WTC11 (cell line): ENCODE measurements at regions not wholly inside any gene's neighbourhood (a gene's known extent, or its start where the extent isn't known, plus 50 kb on each side); places are given as distances from the start of the nearest gene placed in this dataset.

Experiments used
- ATAC-seq: fragments of 200-7000 bp; cut with Tn5 transposase; 2 replicates; pipeline ENCODE4 v1.10.0; 2021; ENCODE audit warnings: mild to moderate bottlenecking, moderate library complexity
- CTCF ChIA-PET: fragments of 300-600 bp; sonication (Branson Sonifier 250); formaldehyde crosslinking; loops from one replicate; lab custom pipeline; 2021; ENCODE audit warnings: antibody characterized with exemption; lab: Charles Lee
- POLR2A ChIA-PET: fragments of 350-600 bp; sonication (Branson Sonifier 250); formaldehyde crosslinking; loops from one replicate; lab custom pipeline; 2021; ENCODE audit warnings: antibody characterized with exemption; lab: Charles Lee
- DNase-seq: peaks from one replicate; pipeline ENCODE4 v3.0.0; 2021; ENCODE audit warnings: low spot score
- H3K27ac Mint-ChIP-seq: 2 replicates; pipeline ENCODE4 v1.8.0; 2021; ENCODE audit warnings: mixed read lengths
- H3K27me3 Mint-ChIP-seq: 2 replicates; pipeline ENCODE4 v1.8.0; 2021; ENCODE audit warnings: low read depth, mild to moderate bottlenecking, moderate library complexity, mixed read lengths
- H3K36me3 Mint-ChIP-seq: 2 replicates; pipeline ENCODE4 v1.8.0; 2021; ENCODE audit warnings: mixed read lengths
- H3K4me1 Mint-ChIP-seq: 2 replicates; pipeline ENCODE4 v1.8.0; 2022; ENCODE audit warnings: mixed read lengths
- H3K4me3 Mint-ChIP-seq: 2 replicates; pipeline ENCODE4 v1.8.0; 2021; ENCODE audit warnings: mild to moderate bottlenecking, moderate library complexity, mixed read lengths
- H3K9me3 Mint-ChIP-seq: 2 replicates; pipeline ENCODE4 v1.8.0; 2021; ENCODE audit warnings: mixed read lengths
- ATF1 ChIP-seq: sonication (generic); formaldehyde crosslinking; IDR thresholded peaks from 2 replicates; pipeline ENCODE4 v1.8.1; 2023; ENCODE audit warnings: mild to moderate bottlenecking, moderate library complexity, missing genetic modification reagents
- ETV6 ChIP-seq: sonication (generic); formaldehyde crosslinking; IDR thresholded peaks from 2 replicates; pipeline ENCODE4 v1.8.1; 2022; ENCODE audit warnings: mild to moderate bottlenecking, missing genetic modification reagents
- FOXP1 ChIP-seq: sonication (generic); formaldehyde crosslinking; IDR thresholded peaks from 2 replicates; pipeline ENCODE4 v1.8.0; 2022; ENCODE audit warnings: missing genetic modification reagents, mild to moderate bottlenecking, moderate library complexity, borderline replicate concordance
- NFATC4 ChIP-seq: fragments of 250-450 bp; sonication (Bioruptor Pico); IDR thresholded peaks from 2 replicates; pipeline ENCODE4 v1.9.0; 2021; ENCODE audit warnings: mild to moderate bottlenecking
- PRRX2 ChIP-seq: fragments of 250-450 bp; sonication (Bioruptor Pico); IDR thresholded peaks from 2 replicates; pipeline ENCODE4 v1.8.0; 2021; ENCODE audit warnings: mild to moderate bottlenecking
- SMAD4 ChIP-seq: sonication (generic); formaldehyde crosslinking; IDR thresholded peaks from 2 replicates; pipeline ENCODE4 v1.8.0; 2022; ENCODE audit warnings: mild to moderate bottlenecking, missing genetic modification reagents
- SOX15 ChIP-seq: fragments of 250-450 bp; sonication (Bioruptor Pico); IDR thresholded peaks from 2 replicates; pipeline ENCODE4 v1.9.0; 2021; ENCODE audit warnings: mild to moderate bottlenecking
- ZNF219 ChIP-seq: sonication (generic); formaldehyde crosslinking; IDR thresholded peaks from 2 replicates; pipeline ENCODE4 v1.8.0; 2023; ENCODE audit warnings: missing genetic modification reagents, mild to moderate bottlenecking, borderline replicate concordance
- TF ChIP-seq, protein P1 (sequence below): sonication (generic); formaldehyde crosslinking; IDR thresholded peaks from 2 replicates; pipeline ENCODE4 v1.8.0; 2022; ENCODE audit warnings: mild to moderate bottlenecking, missing genetic modification reagents
- TF ChIP-seq, protein P2 (sequence below): sonication (generic); formaldehyde crosslinking; IDR thresholded peaks from 2 replicates; pipeline ENCODE4 v1.8.1; 2023; ENCODE audit warnings: mild to moderate bottlenecking, missing genetic modification reagents, moderate library complexity
- TF ChIP-seq, protein P3 (sequence below): fragments of 250-450 bp; sonication (Bioruptor Pico); IDR thresholded peaks from 2 replicates; pipeline ENCODE4 v2.1.2; 2022; ENCODE audit warnings: mild to moderate bottlenecking, moderate library complexity
- TF ChIP-seq, protein P4 (sequence below): fragments of 250-450 bp; sonication (Bioruptor Pico); IDR thresholded peaks from 2 replicates; pipeline ENCODE4 v1.9.0; 2021; ENCODE audit warnings: mild to moderate bottlenecking, borderline replicate concordance
- TF ChIP-seq, protein P5 (sequence below): sonication (generic); formaldehyde crosslinking; IDR thresholded peaks from 2 replicates; pipeline ENCODE4 v1.8.1; 2023; ENCODE audit warnings: mild to moderate bottlenecking, missing genetic modification reagents, borderline replicate concordance
- TF ChIP-seq, protein P6 (sequence below): sonication (generic); formaldehyde crosslinking; IDR thresholded peaks from 2 replicates; pipeline ENCODE4 v1.8.1; 2022; ENCODE audit warnings: mild to moderate bottlenecking, moderate library complexity, missing genetic modification reagents
- TF ChIP-seq, protein P7 (sequence below): sonication (generic); formaldehyde crosslinking; IDR thresholded peaks from 2 replicates; pipeline ENCODE4 v1.8.0; 2022; ENCODE audit warnings: mild to moderate bottlenecking, missing genetic modification reagents
- TF ChIP-seq, protein P8 (sequence below): sonication (generic); formaldehyde crosslinking; IDR thresholded peaks from 2 replicates; pipeline ENCODE4 v1.8.1; 2023; ENCODE audit warnings: mild to moderate bottlenecking, moderate library complexity, missing genetic modification reagents

DNA sequence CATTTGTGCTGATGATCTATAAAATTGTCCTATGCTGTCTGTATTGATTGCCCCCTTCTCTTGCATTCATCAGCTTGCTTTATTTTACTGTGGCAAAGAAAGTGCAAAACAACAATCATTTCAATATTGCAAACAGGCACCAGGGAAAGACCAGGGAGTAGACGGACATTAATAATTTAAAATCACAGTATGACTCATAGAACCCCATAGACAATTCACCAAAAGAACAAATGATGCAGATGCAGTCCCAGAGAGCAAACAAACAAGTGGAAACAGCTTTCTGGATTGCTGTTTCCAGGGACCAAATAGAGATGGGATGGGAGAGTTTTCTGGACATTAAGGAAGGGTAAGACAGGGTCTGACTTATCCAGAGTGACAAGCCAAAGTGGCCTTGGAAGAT lies 70.1 kb downstream of the ABCC12 start:
- Mint-ChIP-seq H3K9me3 (no peaks in the 10 kb centered on the region), H3K27me3 (no peaks in the 10 kb centered on the region; the same call in 1 of the 2 replicates), H3K4me3 (no peak overlapping the region), H3K4me1 (0 out of 2 replicates have a peak, but pooled peaks cover 5% of the 10 kb centered on the region), H3K36me3 (no peaks in the 10 kb centered on the region), H3K27ac (no peak overlapping the region)
- DNase-seq (no peak), ATAC-seq (no peak)
- ChIA-PET POLR2A (no interaction called here), CTCF (no interaction called here)
- TF ChIP-seq, protein P1, sequence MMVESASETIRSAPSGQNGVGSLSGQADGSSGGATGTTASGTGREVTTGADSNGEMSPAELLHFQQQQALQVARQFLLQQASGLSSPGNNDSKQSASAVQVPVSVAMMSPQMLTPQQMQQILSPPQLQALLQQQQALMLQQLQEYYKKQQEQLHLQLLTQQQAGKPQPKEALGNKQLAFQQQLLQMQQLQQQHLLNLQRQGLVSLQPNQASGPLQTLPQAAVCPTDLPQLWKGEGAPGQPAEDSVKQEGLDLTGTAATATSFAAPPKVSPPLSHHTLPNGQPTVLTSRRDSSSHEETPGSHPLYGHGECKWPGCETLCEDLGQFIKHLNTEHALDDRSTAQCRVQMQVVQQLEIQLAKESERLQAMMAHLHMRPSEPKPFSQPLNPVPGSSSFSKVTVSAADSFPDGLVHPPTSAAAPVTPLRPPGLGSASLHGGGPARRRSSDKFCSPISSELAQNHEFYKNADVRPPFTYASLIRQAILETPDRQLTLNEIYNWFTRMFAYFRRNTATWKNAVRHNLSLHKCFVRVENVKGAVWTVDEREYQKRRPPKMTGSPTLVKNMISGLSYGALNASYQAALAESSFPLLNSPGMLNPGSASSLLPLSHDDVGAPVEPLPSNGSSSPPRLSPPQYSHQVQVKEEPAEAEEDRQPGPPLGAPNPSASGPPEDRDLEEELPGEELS (CRISPR knock-in tag): no peak
- TF ChIP-seq ETV6: no peak
- no peak for TF ChIP-seq SMAD4 (CRISPR knock-in tag)
- TF ChIP-seq, protein P2, sequence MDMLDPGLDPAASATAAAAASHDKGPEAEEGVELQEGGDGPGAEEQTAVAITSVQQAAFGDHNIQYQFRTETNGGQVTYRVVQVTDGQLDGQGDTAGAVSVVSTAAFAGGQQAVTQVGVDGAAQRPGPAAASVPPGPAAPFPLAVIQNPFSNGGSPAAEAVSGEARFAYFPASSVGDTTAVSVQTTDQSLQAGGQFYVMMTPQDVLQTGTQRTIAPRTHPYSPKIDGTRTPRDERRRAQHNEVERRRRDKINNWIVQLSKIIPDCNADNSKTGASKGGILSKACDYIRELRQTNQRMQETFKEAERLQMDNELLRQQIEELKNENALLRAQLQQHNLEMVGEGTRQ (CRISPR knock-in tag): no peak
- TF ChIP-seq SOX15 (CRISPR knock-in tag): no peak
- TF ChIP-seq, protein P3, sequence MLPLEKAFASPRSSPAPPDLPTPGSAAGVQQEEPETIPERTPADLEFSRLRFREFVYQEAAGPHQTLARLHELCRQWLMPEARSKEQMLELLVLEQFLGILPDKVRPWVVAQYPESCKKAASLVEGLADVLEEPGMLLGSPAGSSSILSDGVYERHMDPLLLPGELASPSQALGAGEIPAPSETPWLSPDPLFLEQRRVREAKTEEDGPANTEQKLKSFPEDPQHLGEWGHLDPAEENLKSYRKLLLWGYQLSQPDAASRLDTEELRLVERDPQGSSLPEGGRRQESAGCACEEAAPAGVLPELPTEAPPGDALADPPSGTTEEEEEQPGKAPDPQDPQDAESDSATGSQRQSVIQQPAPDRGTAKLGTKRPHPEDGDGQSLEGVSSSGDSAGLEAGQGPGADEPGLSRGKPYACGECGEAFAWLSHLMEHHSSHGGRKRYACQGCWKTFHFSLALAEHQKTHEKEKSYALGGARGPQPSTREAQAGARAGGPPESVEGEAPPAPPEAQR (CRISPR knock-in tag): no peak
- TF ChIP-seq, protein P4, sequence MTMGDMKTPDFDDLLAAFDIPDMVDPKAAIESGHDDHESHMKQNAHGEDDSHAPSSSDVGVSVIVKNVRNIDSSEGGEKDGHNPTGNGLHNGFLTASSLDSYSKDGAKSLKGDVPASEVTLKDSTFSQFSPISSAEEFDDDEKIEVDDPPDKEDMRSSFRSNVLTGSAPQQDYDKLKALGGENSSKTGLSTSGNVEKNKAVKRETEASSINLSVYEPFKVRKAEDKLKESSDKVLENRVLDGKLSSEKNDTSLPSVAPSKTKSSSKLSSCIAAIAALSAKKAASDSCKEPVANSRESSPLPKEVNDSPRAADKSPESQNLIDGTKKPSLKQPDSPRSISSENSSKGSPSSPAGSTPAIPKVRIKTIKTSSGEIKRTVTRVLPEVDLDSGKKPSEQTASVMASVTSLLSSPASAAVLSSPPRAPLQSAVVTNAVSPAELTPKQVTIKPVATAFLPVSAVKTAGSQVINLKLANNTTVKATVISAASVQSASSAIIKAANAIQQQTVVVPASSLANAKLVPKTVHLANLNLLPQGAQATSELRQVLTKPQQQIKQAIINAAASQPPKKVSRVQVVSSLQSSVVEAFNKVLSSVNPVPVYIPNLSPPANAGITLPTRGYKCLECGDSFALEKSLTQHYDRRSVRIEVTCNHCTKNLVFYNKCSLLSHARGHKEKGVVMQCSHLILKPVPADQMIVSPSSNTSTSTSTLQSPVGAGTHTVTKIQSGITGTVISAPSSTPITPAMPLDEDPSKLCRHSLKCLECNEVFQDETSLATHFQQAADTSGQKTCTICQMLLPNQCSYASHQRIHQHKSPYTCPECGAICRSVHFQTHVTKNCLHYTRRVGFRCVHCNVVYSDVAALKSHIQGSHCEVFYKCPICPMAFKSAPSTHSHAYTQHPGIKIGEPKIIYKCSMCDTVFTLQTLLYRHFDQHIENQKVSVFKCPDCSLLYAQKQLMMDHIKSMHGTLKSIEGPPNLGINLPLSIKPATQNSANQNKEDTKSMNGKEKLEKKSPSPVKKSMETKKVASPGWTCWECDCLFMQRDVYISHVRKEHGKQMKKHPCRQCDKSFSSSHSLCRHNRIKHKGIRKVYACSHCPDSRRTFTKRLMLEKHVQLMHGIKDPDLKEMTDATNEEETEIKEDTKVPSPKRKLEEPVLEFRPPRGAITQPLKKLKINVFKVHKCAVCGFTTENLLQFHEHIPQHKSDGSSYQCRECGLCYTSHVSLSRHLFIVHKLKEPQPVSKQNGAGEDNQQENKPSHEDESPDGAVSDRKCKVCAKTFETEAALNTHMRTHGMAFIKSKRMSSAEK: no peak
- TF ChIP-seq, protein P5, sequence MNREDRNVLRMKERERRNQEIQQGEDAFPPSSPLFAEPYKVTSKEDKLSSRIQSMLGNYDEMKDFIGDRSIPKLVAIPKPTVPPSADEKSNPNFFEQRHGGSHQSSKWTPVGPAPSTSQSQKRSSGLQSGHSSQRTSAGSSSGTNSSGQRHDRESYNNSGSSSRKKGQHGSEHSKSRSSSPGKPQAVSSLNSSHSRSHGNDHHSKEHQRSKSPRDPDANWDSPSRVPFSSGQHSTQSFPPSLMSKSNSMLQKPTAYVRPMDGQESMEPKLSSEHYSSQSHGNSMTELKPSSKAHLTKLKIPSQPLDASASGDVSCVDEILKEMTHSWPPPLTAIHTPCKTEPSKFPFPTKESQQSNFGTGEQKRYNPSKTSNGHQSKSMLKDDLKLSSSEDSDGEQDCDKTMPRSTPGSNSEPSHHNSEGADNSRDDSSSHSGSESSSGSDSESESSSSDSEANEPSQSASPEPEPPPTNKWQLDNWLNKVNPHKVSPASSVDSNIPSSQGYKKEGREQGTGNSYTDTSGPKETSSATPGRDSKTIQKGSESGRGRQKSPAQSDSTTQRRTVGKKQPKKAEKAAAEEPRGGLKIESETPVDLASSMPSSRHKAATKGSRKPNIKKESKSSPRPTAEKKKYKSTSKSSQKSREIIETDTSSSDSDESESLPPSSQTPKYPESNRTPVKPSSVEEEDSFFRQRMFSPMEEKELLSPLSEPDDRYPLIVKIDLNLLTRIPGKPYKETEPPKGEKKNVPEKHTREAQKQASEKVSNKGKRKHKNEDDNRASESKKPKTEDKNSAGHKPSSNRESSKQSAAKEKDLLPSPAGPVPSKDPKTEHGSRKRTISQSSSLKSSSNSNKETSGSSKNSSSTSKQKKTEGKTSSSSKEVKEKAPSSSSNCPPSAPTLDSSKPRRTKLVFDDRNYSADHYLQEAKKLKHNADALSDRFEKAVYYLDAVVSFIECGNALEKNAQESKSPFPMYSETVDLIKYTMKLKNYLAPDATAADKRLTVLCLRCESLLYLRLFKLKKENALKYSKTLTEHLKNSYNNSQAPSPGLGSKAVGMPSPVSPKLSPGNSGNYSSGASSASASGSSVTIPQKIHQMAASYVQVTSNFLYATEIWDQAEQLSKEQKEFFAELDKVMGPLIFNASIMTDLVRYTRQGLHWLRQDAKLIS (CRISPR knock-in tag): no peak
- TF ChIP-seq PRRX2 (CRISPR knock-in tag): no peak
- no peak for TF ChIP-seq ATF1 (CRISPR knock-in tag)
- TF ChIP-seq, protein P6, sequence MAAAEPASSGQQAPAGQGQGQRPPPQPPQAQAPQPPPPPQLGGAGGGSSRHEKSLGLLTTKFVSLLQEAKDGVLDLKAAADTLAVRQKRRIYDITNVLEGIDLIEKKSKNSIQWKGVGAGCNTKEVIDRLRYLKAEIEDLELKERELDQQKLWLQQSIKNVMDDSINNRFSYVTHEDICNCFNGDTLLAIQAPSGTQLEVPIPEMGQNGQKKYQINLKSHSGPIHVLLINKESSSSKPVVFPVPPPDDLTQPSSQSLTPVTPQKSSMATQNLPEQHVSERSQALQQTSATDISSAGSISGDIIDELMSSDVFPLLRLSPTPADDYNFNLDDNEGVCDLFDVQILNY (CRISPR knock-in tag): no peak

DNA sequence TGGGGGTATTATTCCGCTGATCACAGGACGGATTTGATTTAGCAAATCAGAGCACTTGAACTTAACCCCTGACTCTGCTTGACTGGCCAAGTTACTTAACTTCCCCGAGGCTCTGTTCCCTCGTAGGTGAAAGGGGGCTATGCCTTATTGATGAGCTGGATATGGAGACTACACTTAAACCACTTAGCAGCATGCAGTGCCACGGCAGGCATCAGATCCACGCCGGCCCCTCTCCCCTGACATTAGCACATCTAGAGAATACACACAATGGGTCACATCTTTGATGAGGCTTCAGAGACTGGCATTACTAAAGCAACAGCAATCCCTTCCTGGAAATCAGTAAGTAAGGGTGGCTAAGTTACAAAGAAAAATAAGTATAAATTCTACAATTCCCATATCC lies 71.0 kb downstream of the ABCC12 start:
- no peak for ATAC-seq
- Mint-ChIP-seq H3K27me3 (no peaks in the 10 kb centered on the region; the same call in 1 of the 2 replicates), H3K9me3 (no peaks in the 10 kb centered on the region), H3K4me1 (0 out of 2 replicates have a peak, but pooled peaks cover 5% of the 10 kb centered on the region), H3K4me3 (no peak overlapping the region), H3K27ac (no peak overlapping the region), H3K36me3 (no peaks in the 10 kb centered on the region)
- ChIA-PET CTCF (no interaction called here), POLR2A (no interaction called here)
- no peak for DNase-seq
- TF ChIP-seq FOXP1: no peak
- TF ChIP-seq ZNF219 (CRISPR knock-in tag): no peak
- TF ChIP-seq, protein P3 (CRISPR knock-in tag): no peak
- TF ChIP-seq, protein P7, sequence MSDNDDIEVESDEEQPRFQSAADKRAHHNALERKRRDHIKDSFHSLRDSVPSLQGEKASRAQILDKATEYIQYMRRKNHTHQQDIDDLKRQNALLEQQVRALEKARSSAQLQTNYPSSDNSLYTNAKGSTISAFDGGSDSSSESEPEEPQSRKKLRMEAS (CRISPR knock-in tag): no peak
- TF ChIP-seq, protein P8, sequence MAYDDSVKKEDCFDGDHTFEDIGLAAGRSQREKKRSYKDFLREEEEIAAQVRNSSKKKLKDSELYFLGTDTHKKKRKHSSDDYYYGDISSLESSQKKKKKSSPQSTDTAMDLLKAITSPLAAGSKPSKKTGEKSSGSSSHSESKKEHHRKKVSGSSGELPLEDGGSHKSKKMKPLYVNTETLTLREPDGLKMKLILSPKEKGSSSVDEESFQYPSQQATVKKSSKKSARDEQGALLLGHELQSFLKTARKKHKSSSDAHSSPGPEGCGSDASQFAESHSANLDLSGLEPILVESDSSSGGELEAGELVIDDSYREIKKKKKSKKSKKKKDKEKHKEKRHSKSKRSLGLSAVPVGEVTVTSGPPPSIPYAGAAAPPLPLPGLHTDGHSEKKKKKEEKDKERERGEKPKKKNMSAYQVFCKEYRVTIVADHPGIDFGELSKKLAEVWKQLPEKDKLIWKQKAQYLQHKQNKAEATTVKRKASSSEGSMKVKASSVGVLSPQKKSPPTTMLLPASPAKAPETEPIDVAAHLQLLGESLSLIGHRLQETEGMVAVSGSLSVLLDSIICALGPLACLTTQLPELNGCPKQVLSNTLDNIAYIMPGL (CRISPR knock-in tag): no peak
- TF ChIP-seq NFATC4: no peak
